Mesothelial cell of epicardium (in vitro differentiated cells): ENCODE measurements at regions not wholly inside any gene's neighbourhood (a gene's known extent, or its start where the extent isn't known, plus 50 kb on each side); places are given as distances from the start of the nearest gene placed in this dataset.

Source experiments
- DNase-seq, 2 experiments: peaks; one replicate each; pipeline ENCODE4 v3.0.0; 2021; ENCODE audit warnings: low spot score in 2 of 2; ENCODE audit not compliant: unreplicated experiment in 2 of 2
- H3K27ac Mint-ChIP-seq: 2 replicates; pipeline ENCODE4 v1.8.0; 2021; ENCODE audit warnings: mixed read lengths
- H3K27me3 Mint-ChIP-seq: 2 replicates; pipeline ENCODE4 v1.8.0; 2021; ENCODE audit warnings: low read depth, mixed read lengths
- H3K36me3 Mint-ChIP-seq: 2 replicates; pipeline ENCODE4 v1.8.0; 2021; ENCODE audit warnings: mixed read lengths
- H3K4me1 Mint-ChIP-seq: 2 replicates; pipeline ENCODE4 v1.8.0; 2021; ENCODE audit warnings: mixed read lengths
- H3K4me3 Mint-ChIP-seq: 2 replicates; pipeline ENCODE4 v1.8.0; 2021; ENCODE audit warnings: mild to moderate bottlenecking, moderate library complexity, mixed read lengths
- H3K9me3 Mint-ChIP-seq: 2 replicates; pipeline ENCODE4 v1.8.0; 2021; ENCODE audit warnings: mixed read lengths
- TF ChIP-seq, protein P1 (sequence below): fragments of 200-600 bp; sonication (generic); IDR thresholded peaks from one replicate; pipeline ENCODE4 v1.5.0; 2021; ENCODE audit warnings: antibody characterized with exemption; ENCODE audit not compliant: unreplicated experiment

DNA sequence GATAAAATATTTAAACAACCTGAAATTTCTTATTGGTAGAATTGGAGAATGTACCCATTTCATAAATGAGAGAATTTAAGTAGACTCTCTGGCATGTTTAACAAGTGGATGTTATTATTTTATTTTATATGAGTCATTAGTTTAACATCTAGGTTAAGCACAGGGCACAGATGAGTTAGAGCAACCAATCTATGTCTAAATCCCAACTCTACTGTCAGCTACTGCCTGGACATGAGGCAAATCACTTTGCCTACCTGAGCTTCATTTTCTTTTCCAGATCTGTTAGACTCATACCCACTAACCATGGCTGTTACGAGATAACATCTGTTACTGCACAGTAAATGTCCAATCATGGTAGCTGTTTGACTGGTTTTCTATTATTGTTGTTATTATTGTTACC, 251.1 kb downstream of the INHBA start:
- Mint-ChIP-seq H3K27me3 (no peaks in the 10 kb centered on the region), H3K9me3 (no peaks in the 10 kb centered on the region), H3K4me3 (no peak overlapping the region), H3K27ac (no peak overlapping the region), H3K36me3 (no peaks in the 10 kb centered on the region), H3K4me1 (peaks cover 11% of the 10 kb centered on the region)
- no peak for DNase-seq
- TF ChIP-seq, protein P1, sequence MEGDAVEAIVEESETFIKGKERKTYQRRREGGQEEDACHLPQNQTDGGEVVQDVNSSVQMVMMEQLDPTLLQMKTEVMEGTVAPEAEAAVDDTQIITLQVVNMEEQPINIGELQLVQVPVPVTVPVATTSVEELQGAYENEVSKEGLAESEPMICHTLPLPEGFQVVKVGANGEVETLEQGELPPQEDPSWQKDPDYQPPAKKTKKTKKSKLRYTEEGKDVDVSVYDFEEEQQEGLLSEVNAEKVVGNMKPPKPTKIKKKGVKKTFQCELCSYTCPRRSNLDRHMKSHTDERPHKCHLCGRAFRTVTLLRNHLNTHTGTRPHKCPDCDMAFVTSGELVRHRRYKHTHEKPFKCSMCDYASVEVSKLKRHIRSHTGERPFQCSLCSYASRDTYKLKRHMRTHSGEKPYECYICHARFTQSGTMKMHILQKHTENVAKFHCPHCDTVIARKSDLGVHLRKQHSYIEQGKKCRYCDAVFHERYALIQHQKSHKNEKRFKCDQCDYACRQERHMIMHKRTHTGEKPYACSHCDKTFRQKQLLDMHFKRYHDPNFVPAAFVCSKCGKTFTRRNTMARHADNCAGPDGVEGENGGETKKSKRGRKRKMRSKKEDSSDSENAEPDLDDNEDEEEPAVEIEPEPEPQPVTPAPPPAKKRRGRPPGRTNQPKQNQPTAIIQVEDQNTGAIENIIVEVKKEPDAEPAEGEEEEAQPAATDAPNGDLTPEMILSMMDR, result no peak

DNA sequence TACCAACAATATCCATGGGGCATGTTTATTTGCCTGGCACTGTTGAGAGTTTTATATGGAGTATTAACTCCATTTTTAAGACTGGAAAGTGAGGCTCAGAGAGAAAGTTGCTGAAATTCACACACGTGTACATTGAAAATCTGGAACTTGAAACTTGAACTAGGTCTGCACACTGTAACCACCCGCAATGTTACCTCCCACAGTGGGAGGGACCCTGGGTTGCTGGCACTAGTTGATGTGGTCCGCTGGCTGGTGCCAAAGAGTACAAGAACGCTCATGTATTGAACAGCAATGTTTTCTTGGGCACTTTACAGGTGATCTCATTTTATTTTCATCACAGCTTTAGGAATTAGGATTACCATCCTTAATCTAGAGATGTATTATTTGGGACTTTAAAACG, 253.2 kb downstream of the INHBA start:
- DNase-seq, result no peak
- Mint-ChIP-seq H3K36me3 (no peaks in the 10 kb centered on the region), H3K27me3 (no peaks in the 10 kb centered on the region), H3K9me3 (no peaks in the 10 kb centered on the region), H3K4me1 (peaks cover 26% of the 10 kb centered on the region), H3K4me3 (no peak overlapping the region), H3K27ac (no peak overlapping the region)
- TF ChIP-seq, protein P1, result no peak

DNA sequence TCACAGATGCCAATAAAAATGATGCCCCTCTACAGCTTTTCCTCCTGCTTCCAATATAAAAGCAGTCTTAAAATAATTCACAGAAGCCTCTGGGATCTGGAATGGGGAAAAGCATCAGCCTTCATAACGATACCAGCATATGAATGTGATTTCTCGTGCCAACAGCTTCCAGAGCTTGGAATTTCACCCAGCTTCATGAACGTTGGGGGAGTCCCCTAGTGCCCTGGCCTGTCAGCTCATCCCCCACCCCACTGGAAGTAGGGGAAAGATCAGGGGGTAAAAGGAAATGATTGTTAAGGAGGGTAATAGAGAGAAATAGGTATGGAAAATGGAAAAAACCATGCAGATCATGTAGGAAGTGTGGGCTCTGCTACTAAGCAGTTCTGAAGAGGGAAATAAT, 253.6 kb downstream of the INHBA start:
- TF ChIP-seq, protein P1, result no peak
- no peaks in the 10 kb centered on the region for H3K36me3 Mint-ChIP-seq
- no peak overlapping the region for H3K27ac Mint-ChIP-seq
- no peak overlapping the region for H3K4me3 Mint-ChIP-seq
- no peaks in the 10 kb centered on the region for H3K9me3 Mint-ChIP-seq
- DNase-seq, result no peak
- no peaks in the 10 kb centered on the region for H3K27me3 Mint-ChIP-seq
- H3K4me1 Mint-ChIP-seq, result peaks cover 26% of the 10 kb centered on the region

DNA sequence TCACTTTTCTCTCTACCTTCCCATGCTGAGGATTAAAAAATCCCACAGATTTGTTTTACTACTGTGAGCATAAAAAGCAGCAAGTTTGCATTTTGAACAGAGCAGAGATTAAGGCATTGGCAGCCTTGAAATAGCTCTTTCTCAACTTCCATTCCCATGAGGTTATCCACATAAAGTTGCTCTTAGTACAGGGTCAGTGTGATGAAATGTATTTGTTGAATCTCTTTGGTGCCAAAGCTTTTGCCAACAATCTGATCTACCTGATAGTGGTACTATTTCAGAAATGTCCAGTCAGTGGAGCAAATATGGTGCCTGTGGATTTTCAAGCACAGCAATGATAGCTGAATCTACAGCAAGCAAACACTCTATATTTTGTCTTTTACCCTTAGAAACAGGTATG, 254.8 kb downstream of the INHBA start:
- TF ChIP-seq, protein P1, result no peak
- peaks cover 26% of the 10 kb centered on the region for H3K4me1 Mint-ChIP-seq
- no peaks in the 10 kb centered on the region for H3K27me3 Mint-ChIP-seq
- H3K4me3 Mint-ChIP-seq, result no peak overlapping the region
- no peaks in the 10 kb centered on the region for H3K36me3 Mint-ChIP-seq
- peaks cover 1% of the 10 kb centered on the region for H3K9me3 Mint-ChIP-seq
- no peak for DNase-seq
- H3K27ac Mint-ChIP-seq, result no peak overlapping the region

DNA sequence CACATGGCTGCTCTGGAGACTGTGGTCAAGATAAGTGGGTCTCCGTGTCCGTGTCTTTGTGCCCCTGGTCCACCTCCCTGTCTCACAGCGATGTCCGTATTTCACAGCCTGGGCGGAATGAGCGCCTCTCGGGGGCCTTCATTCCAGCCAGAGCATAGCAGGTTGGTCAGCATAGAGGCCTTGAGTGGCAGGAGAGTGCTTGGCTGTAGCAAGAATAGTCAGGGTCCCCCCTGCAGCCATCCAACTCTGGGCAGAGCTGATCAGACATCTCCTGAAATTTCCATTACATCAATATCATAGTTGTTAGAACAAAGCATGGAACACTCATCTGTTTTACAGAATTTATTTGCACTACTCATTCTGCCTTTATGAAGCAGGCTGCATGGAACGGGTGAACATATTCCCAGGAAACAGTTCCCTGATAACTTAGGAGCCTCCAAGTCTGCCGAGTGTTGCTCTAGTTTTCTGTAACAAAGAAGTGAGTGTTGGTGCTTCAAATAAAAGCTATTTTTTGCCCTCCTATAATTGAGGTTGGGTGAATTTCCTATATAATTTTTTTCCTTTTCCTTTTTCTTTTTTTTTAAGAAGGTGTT, 255.3 kb downstream of the INHBA start:
- no peak for DNase-seq
- TF ChIP-seq, protein P1, result no peak
- H3K27me3 Mint-ChIP-seq, result no peaks in the 10 kb centered on the region
- H3K9me3 Mint-ChIP-seq, result peaks cover 3% of the 10 kb centered on the region
- no peak overlapping the region for H3K4me3 Mint-ChIP-seq
- H3K36me3 Mint-ChIP-seq, result no peaks in the 10 kb centered on the region
- H3K27ac Mint-ChIP-seq, result no peak overlapping the region
- H3K4me1 Mint-ChIP-seq, result peaks cover 26% of the 10 kb centered on the region
